HG02870 (cell line): ENCODE measurements at regions not wholly inside any gene's neighbourhood (a gene's known extent, or its start where the extent isn't known, plus 50 kb on each side); places are given as distances from the start of the nearest gene placed in this dataset.
A peak's percentile ranks its signal among the peaks of the same experiment; 100 is the strongest.

Source experiments
- ATAC-seq: cut with Tn5 transposase; IDR thresholded peaks from one replicate; pipeline ENCODE4 v1.9.1; 2021; ENCODE audit warnings: mild to moderate bottlenecking, moderate library complexity; ENCODE audit not compliant: unreplicated experiment

DNA sequence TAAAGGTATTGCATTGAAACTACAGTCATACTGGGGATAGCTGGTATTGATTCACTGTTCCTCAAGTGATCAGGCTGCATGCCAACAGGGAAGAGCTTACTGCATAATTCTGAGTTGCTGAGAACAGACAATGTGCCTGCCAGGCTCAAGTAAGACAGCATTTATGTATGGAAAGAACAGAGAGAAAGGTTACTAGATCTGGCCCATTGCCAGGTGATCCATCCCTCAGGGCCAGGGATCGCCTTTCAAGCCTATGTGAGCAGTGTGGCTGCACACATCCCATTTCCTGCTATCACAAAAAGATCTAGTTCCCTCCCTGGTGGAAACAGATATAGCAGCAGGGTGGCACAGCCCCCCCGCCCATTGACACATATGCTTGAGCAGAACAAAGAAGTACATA is 254.0 kb downstream of the TMA16 start:
- ATAC-seq = no peak

DNA sequence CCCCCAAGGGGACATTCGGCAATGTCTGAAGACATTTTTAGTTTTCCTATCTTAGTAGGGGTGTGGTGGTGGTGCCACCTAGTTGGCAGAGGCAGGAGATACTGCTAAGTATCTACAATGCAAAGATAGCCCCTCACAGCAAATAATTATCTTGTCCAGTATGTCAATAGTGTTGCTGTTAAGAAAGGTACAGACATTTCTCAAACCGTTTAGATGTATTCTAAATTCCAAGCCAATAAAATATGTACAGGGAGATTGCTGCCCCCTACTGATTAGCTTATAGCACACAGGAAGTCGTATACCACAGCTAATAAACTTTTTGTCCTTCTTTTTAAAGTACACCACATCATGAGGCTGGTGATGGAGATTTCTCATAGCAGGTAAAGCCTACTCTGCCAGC is 260.5 kb downstream of the TMA16 start:
- ATAC-seq = peak; percentile 67

DNA sequence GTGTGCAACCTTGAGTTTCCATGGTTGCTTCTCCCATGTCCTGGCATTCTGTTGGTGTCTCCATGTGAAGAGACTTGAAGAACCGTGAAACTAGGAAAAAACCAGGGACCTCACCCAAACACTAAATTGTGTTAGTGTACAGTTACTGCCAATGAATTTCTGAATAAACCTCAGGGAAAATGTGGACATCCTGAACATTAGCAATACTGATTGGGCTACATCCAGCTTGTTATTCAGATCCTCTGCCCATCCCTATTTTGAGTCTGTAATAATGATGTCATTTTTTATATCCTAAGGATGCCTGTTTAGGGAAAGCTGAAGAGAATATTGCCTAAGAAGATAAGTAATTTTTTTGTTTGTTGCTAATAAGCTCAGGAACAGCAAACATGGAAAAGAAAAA is 262.7 kb downstream of the TMA16 start:
- ATAC-seq = no peak

DNA sequence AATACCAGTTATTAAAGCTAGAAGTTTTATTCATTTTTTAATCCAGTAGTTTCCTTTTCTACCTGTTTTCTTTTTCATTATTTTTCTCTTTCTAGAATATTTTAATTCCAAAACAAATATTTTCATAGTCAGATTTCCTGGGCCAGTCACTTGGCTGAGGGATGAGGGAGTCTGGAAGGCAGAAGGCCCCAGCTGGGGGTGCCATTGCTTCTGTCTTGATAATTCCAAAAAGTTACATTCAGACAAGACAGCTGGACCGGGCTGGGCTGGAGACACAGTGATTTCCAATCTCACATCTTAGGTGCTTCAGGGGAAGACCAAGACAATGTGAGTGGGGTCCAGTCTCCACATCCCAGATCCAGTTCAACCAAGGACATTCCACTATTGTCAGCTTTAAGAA is 263.5 kb downstream of the TMA16 start:
- no peak for ATAC-seq

DNA sequence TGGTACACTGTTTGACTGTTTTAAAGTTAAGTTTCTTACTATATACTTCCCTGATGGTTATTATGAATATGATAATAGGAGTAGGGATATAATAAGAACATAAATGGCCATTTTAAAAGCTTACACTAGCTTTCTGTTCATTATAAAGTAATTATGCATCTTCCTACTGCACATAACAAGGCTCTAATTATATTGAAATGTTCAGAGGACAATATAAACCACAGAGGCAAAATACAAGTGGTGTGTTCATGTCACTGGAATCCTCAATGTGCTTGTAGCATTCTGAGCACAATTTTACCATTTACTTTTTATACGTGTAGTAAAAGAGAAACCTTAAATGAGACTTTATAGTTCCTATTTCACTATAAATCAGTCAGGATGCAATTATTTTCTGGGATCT is 268.3 kb downstream of the TMA16 start:
- no peak for ATAC-seq

DNA sequence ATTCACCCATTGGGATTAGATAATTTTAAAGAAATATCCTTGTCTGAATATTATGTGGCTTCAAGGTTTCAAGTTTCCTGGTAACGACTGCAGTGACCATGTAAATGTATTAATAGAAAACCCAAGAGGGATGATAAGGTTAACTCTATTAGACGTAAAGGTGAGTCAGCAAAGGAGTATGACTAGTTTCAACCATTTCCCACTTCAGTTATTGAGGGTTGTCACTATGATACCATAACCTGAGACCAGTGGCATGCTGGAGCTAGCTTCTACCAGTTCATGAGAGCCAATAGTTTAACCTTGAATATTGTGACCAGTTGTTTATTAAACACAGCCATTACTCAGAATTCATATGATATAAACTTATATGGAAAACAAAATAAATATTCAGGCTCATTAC is 270.1 kb downstream of the TMA16 start:
- ATAC-seq = no peak

DNA sequence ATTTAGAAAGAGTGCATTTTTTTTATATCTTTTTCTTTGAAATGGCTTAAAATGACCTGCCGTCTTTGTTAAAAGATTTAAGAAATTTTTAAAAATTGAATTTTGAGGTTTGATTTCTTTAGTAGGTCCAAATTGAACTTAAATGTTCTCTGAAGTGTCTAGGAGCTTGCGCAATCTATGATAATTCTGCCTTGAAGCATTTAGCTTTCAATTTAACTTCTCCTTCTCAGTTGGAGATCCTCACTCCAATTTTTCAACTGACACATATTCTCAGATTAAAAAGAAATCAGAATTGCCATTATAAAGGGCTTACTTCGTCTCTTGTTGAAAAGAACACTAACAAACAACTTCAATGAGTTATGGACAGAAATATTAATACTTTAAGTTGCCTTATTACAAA is 273.5 kb downstream of the TMA16 start:
- ATAC-seq = no peak

DNA sequence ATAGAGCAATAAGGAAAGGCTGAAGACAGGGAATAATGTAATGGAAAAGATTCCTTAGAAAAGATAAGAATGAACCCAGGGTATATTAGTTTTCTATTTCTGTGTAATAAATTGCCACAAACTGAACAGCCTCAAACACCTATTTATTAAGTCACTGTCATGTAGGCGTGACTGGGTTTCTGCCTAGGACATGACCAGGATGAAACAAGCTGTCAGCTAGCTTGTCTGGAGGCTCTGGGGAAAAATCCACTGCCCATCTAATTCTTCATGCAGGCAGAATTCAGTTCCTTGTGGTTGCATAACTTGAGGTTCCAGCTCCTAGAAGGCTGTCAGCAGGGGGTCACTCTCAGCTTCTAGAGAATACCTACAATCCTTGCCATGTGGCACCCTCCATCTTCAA is 277.7 kb downstream of the TMA16 start:
- ATAC-seq = no peak

DNA sequence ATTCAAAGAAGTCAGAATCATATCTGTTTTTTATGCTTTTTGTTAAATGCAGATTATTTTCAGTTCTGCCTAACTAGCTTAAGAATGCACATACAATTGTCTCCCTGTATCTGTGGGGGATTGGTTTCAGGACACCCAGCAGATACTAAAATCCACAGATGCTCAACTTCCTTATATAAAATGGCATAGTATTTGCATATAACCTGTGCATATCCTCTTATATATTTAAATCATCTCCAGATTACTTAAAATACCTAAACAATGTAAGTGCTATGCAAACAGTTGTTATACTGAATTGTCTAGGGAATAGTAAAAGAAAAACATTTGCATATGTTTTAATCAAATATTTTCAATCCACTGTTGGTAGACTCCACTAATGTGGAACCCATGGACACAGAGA is 279.4 kb downstream of the TMA16 start:
- no peak for ATAC-seq

DNA sequence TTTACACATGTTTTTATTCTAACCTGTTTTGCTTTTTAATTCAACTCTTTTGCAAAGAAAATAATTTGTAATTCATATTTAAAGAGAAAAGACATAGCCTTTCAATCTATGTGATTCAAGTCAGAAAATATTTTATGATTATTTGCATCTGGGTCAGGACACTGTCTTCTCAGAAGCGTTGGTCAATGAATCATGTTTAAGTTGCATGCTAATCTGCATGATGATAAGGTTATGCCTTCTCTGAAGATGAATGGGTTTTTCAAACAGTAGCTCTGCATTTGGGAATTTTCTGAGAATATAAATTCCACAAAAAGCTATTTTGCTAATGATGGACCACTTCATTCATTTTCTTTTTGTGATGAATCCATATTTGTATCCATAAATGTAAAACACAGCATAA is 282.5 kb downstream of the TMA16 start:
- ATAC-seq = no peak

DNA sequence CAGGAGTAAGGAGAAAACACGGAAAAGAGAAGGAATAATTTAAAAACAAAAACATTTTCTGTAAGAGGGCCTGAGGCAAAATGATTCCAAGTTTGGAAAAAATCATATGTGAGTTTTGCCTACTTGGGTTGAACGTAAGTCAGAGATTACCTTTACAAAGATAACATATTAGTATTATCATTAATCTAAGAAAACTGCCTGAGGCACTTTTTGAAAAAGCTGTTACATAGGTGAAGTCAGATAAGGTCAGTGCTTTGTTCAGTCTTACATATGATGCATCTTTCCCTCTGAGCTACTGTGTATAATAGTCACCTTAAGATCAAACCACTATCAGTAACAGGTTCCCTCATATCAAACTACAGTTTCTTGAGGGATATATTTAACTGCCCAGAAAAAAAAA is 287.2 kb downstream of the TMA16 start:
- ATAC-seq = no peak

DNA sequence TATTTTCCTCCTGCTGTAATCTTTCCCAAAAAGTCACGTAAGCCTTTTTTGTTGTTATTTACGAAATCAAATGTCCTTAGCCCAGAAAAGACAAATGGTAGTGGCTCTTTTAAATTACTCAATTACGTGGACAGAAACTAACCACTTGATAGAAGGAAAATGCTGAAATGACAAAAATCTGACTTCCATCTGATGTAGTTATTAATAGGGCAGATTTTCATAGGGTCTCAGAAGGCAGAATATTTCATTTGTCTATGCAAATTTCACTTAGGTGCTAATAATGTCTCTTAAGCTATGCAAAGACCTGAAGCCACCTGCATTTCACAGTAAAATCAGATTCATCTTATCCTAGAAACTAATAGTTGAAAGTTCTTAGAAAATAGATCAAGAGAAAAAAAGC is 295.7 kb downstream of the TMA16 start:
- ATAC-seq = no peak

DNA sequence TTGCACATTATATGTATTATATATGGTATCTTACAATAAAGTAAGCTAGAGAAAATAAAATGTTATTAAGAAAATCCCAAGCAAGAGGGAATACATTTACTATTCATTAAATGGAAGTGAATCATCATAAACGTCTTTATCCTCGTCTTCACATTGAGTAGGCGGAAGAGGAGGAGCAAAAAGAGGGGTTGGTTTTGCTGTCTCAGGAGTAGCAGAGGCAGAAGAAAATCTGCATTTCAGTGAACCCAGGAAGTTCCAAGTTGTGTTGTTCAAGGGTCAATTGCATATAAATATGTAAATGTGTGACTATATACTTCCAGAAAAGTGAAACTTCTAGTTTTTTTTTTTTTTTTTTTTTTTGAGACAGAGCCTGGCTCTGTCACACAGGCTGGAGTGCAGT is 301.4 kb downstream of the TMA16 start:
- ATAC-seq = no peak

DNA sequence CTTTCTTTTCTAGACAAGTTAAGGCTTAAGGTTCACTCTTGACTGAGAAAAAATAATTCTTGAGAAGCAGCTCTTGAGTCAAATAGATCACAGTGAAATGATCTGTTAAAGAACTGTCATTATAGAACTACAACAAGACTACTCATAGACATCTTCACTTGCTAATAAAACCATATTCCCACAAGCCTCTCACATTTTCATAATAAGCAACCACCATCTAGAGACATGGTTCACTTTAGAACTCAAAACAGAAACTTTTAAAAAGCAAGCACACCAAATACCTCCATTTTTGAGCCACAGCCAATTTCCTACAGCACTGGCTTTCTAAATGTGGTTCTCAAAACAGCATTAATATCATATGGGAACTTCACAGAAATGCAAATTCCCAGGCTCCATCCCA is 309.5 kb downstream of the TMA16 start:
- ATAC-seq = peak; percentile 70

DNA sequence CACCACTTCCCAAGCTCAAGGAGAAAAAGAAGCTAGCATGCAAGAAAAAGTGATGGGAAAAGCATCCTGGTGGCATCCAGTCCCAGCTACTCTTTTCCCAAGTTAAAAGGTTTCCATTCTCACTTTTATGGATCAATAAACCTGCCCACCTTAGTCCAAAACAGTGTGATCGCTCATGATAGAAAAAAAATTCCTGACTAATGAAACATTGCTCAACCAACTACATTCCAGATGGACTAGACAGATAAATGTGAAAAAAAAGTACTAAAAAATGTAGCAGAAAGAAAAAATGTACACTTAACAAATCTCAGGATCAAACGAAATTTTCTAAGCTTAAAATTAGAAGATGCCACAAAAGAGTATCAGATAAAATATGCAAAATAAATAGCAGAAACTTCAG is 312.2 kb downstream of the TMA16 start:
- ATAC-seq = no peak

DNA sequence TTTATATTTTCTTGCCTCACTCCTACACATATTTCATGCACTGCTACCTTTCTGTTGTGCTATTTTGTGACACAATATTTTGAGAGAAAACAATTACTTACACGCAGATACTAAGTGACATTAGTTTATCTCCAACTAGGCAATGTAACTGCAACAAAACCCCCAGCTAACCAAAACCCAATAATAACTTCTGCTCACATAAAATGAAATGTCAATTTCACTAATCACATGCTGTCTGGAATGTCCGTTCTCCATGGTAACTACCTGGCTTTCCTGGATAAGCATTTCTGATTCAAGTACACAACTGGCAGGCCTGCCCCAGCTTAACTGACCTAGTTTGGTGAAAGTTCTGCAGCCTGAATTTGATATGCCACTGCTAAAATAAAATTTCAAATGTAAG is 313.5 kb downstream of the TMA16 start:
- no peak for ATAC-seq

DNA sequence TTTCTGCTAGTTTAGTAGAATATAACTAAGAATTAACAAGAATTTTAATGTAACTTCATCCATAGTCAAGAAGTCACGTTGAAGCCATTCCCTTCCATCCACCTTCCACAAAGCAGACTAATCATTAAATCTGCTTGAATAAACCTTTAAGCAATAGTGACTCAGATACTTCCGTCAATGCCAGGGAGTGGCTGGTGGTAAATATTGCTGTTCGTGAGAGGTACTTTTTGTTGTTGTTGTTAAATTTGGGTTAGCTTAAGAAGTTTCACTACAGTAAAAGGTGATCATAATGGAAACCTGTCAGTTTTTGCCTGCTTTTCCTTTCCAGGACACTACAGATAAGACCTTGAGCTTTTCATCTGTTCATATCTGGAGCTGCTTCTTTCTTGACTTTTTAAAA is 316.3 kb downstream of the TMA16 start:
- ATAC-seq = no peak

DNA sequence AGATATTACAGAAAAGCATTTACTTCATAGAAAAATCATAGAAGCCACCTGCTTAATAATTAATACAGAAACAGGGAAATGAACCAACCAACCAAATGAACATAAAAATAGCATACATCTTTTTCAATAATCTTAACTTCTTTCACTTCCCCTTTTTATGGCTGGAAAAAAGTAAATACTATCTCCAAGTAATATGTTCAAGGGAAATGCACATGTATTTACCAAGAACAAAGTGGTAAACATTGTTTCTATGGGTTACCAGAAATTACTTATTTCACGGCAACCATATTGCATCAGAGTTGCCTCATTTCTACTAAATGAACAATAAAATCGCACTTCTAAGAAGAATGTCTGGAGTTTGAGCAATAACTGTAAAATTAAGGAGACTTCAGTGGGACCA is 321.3 kb downstream of the TMA16 start:
- ATAC-seq = peak; percentile 66

DNA sequence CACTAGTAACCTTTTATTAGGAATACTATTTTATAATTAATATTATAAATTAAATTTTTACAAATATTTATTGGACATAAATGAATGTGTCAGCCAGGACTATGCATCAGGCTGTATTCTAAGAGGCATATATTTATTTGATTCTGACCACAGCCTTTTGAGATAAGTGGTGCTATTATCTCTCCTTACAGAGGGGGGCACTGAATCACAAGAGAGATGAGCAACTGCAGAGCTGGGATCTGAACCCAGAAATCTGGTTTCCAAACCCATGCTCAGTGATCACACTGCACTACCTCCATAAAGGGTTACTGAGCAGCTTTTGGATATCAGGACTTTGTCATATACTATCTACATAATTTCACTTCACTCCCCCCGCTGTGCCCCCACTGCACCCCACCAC is 322.0 kb downstream of the TMA16 start:
- ATAC-seq = no peak

DNA sequence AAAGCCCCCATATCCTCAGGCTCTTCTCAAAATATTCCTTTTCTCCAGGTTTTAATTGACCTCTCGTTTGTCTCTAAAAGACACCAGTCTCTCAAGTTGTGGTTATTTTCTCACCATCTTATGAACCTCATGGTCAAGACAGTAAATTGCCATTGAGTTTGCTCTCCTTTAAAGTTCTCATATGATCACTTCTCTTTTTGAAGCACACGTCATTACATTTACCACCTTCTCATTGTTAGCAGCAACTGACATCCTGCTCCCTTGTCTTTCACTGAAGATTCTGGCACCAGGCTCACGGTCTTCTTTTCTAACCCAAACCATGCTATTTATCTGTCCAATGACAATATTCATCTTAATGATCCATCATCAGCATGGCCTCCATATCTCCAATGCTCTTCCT is 324.2 kb downstream of the TMA16 start:
- no peak for ATAC-seq

DNA sequence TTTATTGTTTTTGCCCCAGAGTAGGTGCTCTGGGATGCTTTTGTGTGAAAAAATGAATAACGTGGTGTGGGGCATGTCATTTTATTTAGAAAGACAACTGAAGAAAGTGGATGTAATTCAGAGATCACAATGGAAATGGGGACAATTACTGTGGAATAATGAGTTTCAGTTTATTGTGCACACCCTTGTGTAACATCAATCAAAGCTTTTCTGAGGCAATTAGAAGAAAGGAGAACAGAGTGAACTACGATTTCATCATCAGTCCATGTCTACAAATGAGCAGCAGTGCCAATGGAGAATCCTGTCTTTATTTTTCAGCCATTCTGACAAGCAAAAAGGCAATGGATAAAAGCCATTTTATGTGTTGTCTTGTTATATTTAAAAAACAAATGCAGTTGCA is 339.2 kb downstream of the TMA16 start:
- ATAC-seq = no peak

DNA sequence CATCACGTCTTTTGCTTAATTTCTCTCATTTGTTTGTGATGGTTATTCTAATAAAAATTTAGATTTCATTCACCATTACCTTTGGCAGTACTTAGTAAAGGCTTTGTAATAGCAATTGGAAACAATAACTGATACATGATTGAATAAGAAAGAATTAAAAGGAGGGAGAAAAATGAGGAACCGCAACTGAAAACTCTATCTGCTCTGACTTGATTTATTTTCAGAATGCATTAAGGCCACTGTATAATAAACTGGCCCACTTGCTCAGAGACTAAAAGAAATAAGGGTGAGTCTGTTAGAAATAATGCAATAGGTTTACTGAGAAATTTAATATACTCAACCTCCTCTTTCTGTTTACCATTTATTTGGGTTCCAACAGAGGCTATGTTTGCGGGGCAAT is 351.5 kb downstream of the TMA16 start:
- no peak for ATAC-seq

DNA sequence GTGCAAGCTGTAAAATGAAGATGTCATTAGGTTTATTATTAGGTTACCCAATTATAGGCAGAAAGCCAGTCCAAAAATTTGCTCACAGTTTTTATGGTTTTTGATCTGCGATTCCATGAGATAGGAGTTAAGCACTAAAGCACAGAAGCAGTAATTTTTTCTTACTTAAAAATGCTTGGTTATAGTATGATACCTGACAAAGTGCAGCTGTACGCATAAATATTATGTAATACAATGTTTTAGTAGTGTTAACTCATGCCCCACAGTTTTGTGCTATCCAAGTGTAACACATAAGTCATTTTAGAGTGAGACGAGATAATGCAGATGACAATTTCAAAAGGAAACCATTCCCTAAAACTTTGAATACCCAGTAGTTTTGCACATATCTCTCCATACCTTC is 357.8 kb downstream of the TMA16 start:
- ATAC-seq = no peak

DNA sequence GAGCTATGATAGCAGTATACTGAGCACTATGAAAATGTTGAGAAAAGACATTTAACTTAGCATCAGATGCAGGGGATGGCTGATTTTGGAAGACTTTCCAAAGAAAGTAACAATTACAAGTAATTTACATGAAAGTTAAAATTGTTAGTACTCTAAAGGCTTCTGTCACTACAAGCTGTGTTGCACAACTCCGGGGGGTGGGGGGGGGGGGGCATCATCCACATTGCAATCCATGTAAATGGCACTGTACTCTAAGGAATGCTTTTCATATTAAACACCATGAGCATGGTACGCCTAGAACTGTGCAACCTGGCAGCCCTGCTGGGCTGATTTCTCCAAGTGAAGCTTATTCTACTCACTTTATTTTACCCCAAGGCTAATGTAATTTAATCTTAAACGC is 363.4 kb downstream of the TMA16 start:
- no peak for ATAC-seq
